ENCODE measurements at regions not wholly inside any gene's neighbourhood (a gene's known extent, or its start where the extent isn't known, plus 50 kb on each side); places are given as distances from the start of the nearest gene placed in this dataset.

GRCh38 chr3:72698154-72698917 lies 149.9 kb downstream of the SHQ1 start:
- DNase-seq (ENCODE audit: low read depth), result no peak

- DNase-seq (ENCODE audit: low read depth), result no peak
Observed at GRCh38 chr3:72697717-72698116, 150.5 kb downstream of the SHQ1 start.

DNA sequence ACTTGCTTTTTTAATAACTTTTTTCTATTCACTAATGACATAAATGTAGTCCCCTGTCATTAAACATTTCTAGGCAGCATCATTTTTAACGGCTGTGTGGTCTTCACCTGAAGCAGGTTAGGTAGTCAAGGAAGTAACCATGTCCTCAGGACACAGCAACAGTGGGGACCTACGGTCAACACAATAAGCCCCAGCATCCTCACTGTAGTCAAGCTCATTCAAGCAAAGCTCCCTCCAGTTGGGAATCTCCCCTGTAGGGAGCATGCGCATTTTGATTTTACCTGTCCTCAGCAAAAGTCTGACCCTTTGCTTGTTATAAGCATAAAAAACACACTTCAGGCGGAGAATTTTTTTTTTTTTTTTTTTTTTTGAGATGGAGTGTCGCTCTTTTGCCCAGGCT lies 151.4 kb downstream of the SHQ1 start:
- no peak for DNase-seq (ENCODE audit: low read depth)

GRCh38 chr3:72694398-72694797 lies 153.8 kb downstream of the SHQ1 start:
- peak; percentile 32 for DNase-seq (ENCODE audit: low read depth)

DNA sequence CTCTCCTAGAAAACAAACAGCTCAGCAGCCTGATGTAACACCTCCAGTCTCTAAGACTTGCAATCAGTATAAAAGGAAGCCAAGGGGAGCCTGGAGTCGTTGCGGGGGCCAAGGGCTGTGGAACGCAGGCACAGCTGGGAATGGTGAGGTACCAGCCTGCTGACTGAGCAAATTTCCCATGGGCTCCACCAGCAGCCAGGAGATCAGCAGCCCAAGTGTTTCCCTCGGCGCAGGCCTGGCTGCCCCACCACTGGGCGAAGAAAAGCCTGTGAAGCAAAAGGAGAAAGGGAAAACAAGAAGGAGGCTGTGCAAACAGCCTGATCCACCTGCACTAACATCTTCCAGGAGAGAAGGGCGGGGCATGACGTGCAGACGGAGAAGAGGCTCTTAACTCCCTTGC lies 155.3 kb downstream of the SHQ1 start:
- no peak for DNase-seq (ENCODE audit: low read depth)

DNA sequence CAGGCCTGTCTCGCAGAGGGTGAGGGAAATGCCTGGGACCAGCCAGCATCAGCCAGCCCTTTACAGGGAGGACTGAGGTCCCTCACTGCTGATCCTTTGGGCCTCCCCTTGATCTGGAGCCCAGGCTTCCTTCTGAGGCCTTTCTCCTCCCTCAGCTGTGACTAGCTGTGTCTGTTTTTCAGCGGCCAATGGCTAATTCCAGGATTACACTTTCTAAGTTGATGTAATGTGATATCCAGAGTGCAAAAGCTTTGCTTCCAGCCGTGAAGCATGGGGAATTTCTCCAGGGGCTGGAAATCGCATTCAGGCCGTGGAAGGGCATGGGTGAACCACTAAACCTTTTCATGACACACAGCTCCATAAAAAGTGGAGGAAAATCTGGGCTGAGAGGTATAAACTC lies 157.6 kb downstream of the SHQ1 start:
- DNase-seq (ENCODE audit: low read depth), result no peak

DNA sequence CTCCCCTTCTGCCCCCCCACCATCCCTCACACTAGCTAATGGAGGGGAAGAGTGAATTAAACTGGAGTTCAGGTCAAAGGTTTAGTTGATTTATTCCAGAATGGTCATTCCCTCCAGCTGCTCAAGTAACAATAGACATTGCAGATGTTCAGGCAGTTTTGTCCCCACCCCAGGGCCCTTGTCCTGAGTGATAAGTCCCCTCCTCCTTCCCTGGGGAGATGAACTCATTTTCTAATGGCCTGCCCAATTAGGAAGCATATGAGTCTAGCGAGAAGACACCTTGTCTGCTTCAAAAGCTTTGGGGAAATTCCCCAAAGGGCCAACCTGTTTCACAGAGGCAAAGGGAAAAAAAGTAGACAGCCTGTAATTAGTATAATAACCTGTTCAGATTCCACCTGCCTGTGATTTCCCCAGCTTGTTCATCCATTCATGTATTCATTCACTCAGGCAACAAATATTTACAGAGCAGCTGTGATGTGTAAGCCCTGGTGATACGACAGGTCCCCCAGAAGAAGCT lies 165.3 kb downstream of the SHQ1 start:
- DNase-seq (ENCODE audit: low read depth), result no peak

- DNase-seq (ENCODE audit: low read depth), result no peak
Observed at GRCh38 chr3:72681598-72681997, 166.6 kb downstream of the SHQ1 start.

DNA sequence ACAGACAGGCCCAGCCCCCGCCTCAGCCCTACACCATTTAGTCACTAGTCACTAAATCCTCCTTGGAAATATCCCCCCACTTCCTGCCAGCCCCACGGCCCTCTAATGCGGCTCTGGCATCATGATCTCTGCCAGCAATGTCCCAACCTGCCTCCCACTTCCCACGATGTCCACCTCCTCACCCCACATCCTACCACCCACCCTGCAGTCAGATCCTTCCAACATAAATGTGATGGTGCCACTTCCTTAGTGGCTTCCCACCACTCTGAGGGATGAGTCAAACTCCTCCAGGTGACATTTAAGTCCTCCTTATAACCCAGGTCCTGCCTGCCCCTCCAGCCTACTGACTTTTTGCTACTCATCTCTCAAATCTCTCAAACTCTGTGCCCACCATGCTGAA lies 167.5 kb downstream of the SHQ1 start:
- DNase-seq (ENCODE audit: low read depth), result no peak

- DNase-seq (ENCODE audit: low read depth), result peak; percentile 28
Observed at GRCh38 chr3:72679540-72680198, 168.6 kb downstream of the SHQ1 start.

GRCh38 chr3:72678867-72679266 lies 169.4 kb downstream of the SHQ1 start:
- peak; percentile 49 for DNase-seq (ENCODE audit: low read depth)

DNA sequence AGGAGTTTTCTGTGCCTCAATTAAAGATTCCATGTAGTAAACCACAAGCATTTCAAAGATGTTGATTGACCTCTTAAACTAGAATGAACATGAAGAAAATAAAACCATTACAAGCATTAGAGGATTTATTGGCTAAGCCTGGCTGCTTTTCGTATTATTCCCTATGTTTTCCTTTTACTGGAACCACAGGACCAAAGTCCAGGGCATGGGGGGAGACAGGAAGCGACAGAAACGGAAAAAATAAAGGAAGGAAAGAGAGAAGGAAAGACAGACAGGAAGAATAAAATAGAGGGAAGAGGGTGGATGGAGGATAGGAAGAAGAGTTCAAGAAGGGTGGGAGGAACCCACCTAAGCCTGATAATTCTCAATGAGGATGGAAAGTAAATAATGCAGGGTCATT lies 169.9 kb downstream of the SHQ1 start:
- DNase-seq (ENCODE audit: low read depth), result no peak

- DNase-seq (ENCODE audit: low read depth), result no peak
Observed at GRCh38 chr3:72675243-72675642, 173.0 kb downstream of the SHQ1 start.

DNA sequence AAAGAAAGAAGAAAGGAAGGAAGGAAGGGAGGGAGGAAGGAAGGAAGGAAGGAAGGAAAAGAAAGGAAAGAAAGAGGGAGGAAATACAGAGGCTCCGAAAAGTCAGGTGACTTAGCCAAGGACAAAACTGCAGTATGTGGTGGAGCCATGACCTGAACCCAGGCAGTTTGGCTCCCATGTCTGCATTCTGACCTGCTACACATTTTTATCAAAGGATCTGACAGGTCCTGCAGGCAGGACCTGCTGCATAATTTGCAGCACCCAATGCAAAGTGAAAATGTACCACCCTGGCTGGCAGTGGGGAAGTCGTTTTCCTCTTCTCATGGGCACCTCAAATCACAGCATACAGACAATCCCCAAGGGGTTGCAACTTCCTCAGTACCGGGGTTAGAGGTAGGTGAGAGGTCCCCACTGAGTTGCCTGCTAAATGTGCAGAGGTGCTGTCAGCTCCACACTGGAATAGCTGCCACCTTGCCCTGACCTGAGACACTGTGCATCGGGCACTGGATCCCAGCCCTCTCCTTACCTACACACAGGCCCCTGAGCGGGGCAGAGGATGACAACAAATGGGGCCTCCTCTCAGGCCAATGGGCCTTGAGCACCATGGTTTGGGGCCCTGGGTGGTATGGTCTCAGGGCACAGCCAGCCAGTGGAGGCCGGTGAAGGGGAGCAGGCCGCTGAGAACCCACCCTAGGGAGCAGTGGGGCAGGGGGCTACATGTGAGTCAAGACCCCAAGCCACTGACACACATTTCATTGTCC lies 175.1 kb downstream of the SHQ1 start:
- no peak for DNase-seq (ENCODE audit: low read depth)

DNA sequence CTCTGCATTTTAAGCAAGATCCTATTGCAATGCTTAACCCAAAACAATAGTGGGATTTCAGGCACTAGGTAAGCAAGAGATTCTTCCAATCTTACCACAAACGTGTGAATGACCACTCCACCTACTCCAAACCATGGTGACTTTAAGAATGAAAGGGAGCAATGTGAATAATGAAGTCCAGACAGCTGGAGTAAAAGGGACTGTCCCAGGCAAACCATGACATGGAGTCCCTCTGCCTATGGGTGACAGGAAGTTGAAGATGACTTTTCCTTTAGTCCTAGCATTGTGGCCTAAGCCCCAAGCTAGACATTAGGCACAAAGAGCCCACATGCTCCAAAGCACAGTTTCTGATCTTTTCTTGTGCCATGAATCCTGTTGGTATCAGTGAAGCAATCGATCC lies 179.0 kb downstream of the SHQ1 start:
- no peak for DNase-seq (ENCODE audit: low read depth)

DNA sequence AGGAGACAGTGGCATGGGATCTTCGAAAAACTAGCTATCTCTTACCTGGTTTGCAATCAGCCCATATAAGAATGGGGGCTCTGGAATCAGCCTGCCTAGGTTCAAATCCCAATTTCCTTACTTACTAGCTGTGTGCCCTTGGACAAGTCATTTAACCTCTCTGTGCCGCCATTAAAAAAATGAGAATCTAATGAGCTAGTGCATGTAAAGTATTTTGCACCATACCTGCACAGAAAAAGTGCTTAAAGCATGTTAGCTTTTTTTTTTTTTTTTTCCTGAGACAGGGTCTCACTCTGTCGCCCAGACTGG lies 181.8 kb downstream of the SHQ1 start:
- no peak for DNase-seq (ENCODE audit: low read depth)

GRCh38 chr3:72665701-72666446 lies 182.4 kb downstream of the SHQ1 start:
- peak; percentile 24 for DNase-seq (ENCODE audit: low read depth)

GRCh38 chr3:72665103-72665502 lies 183.1 kb downstream of the SHQ1 start:
- DNase-seq (ENCODE audit: low read depth), result no peak

DNA sequence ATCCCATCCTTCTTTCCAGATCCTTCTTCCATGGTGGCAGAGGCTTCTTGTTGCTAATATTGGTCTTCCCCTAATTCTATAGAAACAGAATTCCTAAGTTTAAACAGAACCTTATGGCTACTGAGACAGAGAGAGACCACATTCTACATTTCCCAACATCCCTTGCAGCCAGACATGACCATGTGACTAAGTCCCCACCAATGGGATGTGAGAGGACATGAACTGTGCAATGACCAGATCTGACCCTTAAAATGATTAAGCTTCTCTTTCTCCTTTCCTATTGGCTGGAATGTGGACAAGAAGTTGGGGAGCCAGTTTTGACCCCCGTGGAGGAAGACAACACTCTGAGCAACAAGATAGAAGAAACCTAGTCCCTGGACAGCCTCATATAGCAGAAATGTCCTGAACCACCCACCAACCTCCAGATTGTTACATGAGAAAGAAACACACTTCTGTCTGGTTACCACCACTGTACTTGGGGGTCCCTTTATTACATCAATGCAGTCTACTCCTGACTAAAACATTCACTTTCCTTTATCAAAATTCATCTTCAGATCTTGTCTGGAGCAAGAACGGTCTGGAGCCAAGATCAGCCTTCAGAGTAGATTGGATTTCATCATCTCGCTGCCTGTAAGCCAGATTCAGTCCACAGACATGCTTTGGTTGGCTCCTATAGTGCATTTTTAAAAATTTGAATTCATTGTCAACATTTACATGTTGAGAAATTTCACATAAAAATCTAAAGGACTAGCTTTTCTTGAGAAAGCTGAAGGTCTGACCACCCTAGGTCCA lies 183.9 kb downstream of the SHQ1 start:
- no peak for DNase-seq (ENCODE audit: low read depth)

- peak; percentile 12 for DNase-seq (ENCODE audit: low read depth)
Observed at GRCh38 chr3:72663429-72663828, 184.8 kb downstream of the SHQ1 start.

DNA sequence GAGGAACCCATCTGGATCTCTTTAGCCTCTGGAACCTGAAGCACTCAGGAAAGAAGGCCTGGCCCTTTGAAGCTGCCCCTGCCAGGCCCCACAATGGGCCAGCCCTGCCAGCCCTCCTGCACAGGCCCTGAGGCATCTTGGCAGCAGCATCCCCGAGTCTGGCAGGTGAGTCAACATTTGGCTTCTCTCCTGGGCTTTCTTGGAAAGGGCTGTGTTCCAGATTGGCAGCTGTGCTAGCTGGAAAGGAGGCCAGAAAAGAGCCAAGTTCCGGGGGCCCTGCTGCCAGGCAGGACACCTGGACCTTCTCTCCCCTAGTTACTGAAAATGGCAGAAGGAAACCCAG lies 187.2 kb downstream of the SHQ1 start:
- DNase-seq (ENCODE audit: low read depth), result peak; percentile 84

Data from HT1080 (cell line).